ENCODE measurements at regions not wholly inside any gene's neighbourhood (a gene's known extent, or its start where the extent isn't known, plus 50 kb on each side); places are given as distances from the start of the nearest gene placed in this dataset.

DNA sequence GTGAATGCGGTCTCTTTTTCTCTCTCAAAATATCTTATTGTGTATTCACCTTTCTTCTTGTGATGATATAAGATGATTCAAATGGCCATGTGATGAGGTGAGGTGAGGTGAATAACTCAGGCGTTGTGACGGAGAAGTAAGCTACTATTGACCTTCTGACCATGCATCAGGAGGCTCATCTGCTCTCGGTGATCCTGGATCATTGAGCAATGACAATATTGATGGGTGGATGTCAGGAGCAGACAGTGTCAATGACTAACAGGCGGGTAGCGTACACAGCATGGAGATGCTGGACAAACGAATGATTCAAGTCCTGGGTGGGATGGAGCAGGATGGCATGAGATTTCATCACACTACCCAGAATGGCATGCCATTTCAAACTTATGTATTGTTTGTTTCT is 119.6 kb downstream of the PXDC1 start:
- no peak for ATAC-seq (ENCODE audit: low FRiP score)
- no peak for DNase-seq (ENCODE audit: low spot score)
- TF ChIP-seq, protein P1, sequence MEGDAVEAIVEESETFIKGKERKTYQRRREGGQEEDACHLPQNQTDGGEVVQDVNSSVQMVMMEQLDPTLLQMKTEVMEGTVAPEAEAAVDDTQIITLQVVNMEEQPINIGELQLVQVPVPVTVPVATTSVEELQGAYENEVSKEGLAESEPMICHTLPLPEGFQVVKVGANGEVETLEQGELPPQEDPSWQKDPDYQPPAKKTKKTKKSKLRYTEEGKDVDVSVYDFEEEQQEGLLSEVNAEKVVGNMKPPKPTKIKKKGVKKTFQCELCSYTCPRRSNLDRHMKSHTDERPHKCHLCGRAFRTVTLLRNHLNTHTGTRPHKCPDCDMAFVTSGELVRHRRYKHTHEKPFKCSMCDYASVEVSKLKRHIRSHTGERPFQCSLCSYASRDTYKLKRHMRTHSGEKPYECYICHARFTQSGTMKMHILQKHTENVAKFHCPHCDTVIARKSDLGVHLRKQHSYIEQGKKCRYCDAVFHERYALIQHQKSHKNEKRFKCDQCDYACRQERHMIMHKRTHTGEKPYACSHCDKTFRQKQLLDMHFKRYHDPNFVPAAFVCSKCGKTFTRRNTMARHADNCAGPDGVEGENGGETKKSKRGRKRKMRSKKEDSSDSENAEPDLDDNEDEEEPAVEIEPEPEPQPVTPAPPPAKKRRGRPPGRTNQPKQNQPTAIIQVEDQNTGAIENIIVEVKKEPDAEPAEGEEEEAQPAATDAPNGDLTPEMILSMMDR (IDR thresholded peaks at IDR 0.05) = no peak

DNA sequence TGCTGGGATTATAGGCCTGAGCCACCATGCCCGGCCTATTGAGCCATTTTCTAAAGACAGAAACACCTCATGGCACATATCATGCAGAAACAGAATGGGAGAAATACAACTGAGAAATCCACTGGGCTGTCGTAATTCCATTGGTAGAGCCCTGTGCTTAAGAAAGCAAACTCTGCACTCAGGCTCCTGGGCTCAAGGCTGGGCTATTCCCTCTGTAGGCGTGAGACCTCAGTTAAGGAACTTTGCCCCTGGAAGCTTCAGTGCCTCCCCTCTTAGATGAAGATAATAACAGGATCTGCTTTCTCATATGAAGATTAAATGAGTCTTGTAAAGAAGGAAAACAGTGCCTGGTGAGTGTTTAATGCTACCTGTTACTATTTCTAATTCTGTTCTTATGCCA is 120.3 kb downstream of the PXDC1 start:
- ATAC-seq (ENCODE audit: low FRiP score) (no peak), DNase-seq (ENCODE audit: low spot score) (no peak)
- TF ChIP-seq, protein P1 (IDR thresholded peaks at IDR 0.05) = no peak

- ATAC-seq (ENCODE audit: low FRiP score) (no peak), DNase-seq (ENCODE audit: low spot score) (no peak)
- TF ChIP-seq, protein P1 (IDR thresholded peaks at IDR 0.05) = no peak
These were observed 121.2 kb downstream of the PXDC1 start for GRCh38 chr6:3630258-3630835.

DNA sequence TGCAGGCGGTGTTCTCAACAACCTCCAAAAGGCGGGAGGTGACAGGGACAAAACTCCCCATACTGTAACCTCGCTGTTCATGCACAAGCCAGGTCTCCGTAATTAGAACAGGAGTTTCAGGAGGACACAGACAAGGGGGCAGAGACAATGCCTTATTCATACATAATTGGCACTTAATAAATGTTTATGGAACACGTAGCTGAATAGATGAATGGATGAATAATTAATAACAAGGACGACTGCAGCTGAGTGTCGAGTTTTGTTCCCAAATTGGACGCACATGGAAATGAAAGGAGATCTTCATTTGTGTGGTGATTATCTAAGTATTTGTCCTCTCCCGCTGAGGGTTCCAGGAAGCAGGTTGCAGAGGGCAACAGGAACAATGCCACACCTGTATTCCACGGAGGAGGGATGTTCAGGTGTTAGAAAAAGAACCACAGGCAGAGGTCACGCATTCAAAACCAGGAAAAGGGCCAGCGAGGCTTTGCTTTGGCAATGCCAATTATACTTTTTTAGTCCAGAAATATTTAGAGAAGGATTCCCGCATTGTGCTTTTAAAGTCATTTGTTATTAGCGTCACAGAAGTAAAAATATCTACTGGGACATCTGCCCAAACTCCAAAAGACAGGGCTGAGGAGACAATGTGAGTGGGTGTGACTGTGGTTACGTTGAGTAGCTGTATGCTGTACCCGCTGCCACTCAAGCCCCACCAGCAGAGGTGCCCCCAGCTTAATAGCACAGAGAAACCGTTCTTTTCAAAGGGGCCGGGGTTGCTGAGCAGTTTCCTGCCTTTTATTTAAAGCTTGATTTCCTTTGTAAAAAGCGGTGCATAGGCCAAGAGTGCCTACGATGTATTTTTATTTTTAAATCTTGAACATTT is 123.3 kb downstream of the PXDC1 start:
- DNase-seq (ENCODE audit: low spot score) (no peak), ATAC-seq (ENCODE audit: low FRiP score) (no peak)
- TF ChIP-seq, protein P1 (IDR thresholded peaks at IDR 0.05) = no peak

DNA sequence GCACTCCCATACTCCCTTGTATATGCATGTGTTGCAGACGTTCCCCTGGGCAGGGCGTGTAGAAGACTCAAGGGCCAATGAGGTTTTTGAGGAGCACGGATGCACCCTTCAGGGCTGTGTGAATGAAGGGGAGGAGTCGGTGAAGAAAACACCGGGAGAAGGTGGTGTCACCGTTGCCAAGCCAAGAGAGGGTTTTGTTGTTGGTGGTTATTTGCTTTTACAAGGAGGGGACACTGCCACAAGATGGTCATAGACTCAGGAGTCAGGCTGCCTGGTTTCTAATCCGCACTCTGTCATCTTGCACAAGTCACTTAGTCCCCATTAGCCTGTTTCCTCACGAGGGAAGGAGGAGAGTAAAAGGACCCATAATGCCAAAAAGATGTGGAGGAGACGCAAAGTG is 124.0 kb downstream of the PXDC1 start:
- DNase-seq (ENCODE audit: low spot score) (no peak), ATAC-seq (ENCODE audit: low FRiP score) (no peak)
- TF ChIP-seq, protein P1 (IDR thresholded peaks at IDR 0.05) = no peak

- ATAC-seq (ENCODE audit: low FRiP score) (no peak), DNase-seq (ENCODE audit: low spot score) (no peak)
- TF ChIP-seq, protein P1 (IDR thresholded peaks at IDR 0.05) = no peak
These were observed 125.4 kb downstream of the PXDC1 start for GRCh38 chr6:3625980-3626563.
